GM18870 (cell line): ENCODE measurements at regions not wholly inside any gene's neighbourhood (a gene's known extent, or its start where the extent isn't known, plus 50 kb on each side); places are given as distances from the start of the nearest gene placed in this dataset.

Source experiments
- ATAC-seq: cut with Tn5 transposase; IDR thresholded peaks from one replicate; pipeline ENCODE4 v1.9.1; 2021; ENCODE audit warnings: moderate library complexity; ENCODE audit not compliant: unreplicated experiment

GRCh38 chr4:111770514-111770913 lies 374.7 kb upstream of the FAM241A start:
- ATAC-seq = no peak

DNA sequence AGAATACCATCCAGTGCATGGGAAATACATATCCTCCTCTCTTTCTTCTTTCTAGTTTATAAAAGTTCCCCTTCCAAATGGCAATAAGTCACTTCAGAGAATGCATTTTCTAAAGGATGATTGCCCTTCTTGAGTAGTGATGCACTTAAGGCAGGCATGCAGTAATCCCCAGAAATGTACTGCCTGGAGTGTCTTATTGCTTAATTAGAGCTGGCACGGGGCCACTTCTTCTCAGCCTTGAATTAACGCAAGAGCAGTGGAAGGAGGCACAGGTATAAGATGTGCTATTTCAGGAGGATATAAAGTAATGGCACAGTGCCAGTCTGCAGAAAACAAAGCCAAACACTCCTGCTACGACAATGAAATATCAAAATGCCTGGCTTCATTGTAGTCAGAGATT lies 371.4 kb upstream of the FAM241A start:
- no peak for ATAC-seq

- ATAC-seq = no peak
These were observed 369.5 kb upstream of the FAM241A start for GRCh38 chr4:111775556-111776297.

GRCh38 chr4:111776561-111776960 lies 368.7 kb upstream of the FAM241A start:
- ATAC-seq = no peak

- ATAC-seq = no peak
These were observed 366.7 kb upstream of the FAM241A start for GRCh38 chr4:111778543-111778942.

GRCh38 chr4:111780965-111781364 lies 364.3 kb upstream of the FAM241A start:
- ATAC-seq = no peak

- ATAC-seq = no peak
These were observed 363.6 kb upstream of the FAM241A start for GRCh38 chr4:111781611-111782010.

DNA sequence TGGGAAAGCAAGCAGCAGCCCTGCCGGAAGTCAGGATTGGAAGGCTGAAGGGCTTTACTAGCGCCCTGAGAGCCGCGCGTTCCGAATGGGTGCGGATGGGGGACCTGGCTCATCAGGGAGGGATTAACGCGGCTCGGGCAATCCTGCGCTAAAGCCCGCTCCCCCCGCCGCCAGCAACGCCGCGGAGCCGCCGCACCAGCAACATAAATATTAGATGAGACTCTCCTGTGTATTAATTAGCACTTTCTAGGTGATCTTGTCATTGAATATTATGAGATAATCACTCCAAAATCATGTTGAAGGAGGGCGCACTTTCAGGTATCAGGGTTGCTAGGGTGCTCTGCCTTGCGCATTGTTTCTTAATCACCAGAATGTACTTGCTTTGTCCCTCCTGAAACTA lies 357.2 kb upstream of the FAM241A start:
- no peak for ATAC-seq

DNA sequence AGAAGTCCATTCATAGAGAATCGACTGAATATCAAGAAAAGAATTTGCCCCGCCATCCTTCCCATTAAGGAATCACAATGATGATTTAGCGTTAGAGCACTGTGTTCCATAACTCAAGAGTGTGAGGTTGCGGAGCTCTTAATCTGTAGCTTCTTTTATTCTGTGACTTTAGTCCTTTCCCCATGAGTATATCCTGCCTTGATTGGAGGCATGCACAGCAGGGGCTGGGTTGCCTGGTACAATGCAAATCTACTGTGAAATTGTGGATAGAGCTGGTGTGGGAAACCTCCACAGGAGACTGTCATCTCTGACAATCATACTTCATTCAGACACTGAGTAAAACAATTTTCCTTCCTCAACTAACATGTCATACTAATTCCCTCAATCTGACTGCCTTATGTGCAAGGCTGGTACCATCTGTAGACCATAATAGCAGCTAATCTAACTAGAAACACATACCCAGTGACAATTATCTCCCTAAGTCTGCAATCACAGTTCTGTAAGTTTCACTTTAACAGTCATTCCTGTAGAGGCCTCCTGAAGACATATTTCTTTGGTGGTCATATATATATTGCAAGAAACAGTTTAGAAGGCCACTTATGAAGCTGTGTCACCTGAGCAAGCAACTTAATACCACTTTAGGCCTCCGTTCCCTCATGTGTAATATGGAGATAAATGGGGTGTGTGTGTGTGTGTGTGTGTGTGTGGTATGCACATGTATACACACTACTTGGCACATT lies 355.2 kb upstream of the FAM241A start:
- no peak for ATAC-seq

DNA sequence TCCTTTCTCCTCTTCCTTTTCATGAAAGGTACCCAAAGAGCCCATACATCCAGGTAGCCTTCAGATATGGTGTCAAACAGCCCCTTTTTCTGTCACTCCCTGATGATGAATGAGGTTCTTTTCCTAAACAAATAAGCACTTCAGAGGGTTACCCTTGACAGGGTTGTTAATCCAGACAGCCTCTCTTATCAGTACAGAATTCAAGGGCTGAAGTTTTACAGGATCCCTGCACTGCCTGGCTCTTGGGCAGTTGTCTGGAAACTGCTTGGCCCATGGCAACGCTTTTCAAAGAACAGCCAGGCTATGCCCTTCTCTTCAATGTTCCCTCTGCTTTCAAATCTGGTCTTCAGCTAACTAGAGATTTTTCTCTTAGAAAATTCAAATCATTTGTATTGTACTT lies 352.6 kb upstream of the FAM241A start:
- no peak for ATAC-seq

- no peak for ATAC-seq
These were observed 351.7 kb upstream of the FAM241A start for GRCh38 chr4:111793433-111794091.

- no peak for ATAC-seq
These were observed 347.6 kb upstream of the FAM241A start for GRCh38 chr4:111797455-111798163.

DNA sequence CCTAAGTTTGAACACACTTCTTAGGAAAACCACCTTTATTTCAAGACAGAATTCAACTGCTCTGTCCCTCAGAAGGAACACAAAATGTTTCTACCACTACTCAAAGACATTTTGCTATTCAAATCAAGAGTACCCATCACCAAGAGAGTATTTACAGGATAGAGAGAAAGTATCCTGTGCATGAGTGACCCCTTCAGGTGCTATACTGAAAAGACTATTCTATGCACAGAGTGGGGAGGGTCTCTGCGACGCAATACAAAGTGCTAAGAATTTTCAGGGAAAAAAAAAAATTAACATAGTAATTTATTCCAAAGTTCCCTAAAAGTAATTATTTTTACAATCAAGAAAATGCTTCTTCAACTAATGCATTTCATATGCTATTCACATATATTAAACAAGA lies 346.4 kb upstream of the FAM241A start:
- ATAC-seq = no peak

DNA sequence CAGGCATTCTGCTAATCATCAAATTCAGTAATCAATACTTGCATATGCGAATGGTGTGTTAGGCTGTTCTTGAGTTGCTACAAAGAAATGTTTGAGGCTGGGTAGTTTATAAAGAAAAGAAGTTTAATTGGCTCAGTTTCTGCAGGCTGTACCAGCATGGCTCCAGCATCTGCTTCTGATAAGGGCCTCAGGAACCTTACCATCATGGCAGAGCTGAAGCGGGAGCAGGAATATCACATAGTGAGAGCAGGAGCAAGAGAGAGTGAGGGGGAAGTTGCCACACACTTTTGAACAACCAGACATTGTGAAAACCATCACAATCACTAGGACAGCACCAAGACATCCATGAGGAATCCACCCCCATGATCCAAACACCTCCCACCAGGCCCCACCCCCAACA lies 344.7 kb upstream of the FAM241A start:
- no peak for ATAC-seq

DNA sequence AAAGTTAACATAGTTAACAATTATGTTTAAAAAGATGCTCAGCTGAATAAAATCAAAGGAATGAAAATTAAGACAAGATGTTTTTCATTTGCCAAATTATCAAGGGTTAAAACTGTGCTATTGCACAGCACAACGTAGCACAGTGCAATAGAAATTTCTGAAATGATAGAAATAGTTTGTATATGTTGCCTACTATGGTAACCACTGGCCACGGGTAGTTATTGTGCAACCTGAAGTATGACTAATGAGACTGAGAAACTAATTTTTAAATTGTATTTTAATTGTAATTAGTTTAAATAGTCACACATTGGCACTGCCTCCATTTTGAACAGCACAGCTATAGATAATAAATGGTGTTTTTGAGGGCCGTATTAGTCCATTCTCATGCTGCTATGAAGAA lies 343.1 kb upstream of the FAM241A start:
- no peak for ATAC-seq

DNA sequence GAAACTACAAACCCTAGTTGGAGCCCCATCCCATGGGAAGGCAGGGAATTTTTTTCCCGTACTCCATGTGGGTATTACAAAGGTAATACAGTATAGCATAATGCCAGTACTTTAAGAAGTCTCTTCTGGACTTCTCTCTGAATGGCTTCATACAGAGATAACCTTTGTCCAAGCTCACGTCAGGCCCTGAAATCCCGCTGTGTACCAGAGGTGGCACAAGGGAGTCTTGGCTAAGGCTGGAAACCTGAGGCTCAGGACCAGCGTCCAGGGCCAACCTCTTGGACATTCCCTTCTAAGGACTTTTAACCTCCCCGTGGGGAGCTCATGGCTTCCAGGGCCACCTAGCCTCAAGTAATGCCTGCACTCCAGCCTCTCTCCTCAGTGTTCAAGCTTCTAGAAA lies 338.9 kb upstream of the FAM241A start:
- ATAC-seq = no peak

- ATAC-seq = no peak
These were observed 337.7 kb upstream of the FAM241A start for GRCh38 chr4:111807576-111807975.

- ATAC-seq = no peak
These were observed 337.1 kb upstream of the FAM241A start for GRCh38 chr4:111808174-111808573.

GRCh38 chr4:111811661-111812060 lies 333.6 kb upstream of the FAM241A start:
- no peak for ATAC-seq

DNA sequence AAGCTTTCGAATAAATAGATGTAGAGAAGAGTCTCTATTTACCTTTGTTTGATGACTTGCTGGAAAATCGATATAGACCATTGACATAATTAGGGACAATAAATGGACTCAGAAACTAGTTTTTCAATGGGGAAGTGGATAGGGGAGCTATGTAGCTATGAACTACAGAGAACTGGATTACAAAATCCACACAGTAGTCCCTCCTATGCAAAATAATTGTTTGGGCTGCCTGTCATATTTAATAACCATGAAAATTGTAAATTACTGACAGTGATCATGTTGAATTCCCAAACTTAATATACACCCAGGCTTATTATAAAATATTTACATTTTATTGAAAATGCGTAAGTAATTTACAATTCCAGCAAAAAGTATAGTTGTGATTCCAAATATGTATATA lies 333.1 kb upstream of the FAM241A start:
- ATAC-seq = no peak

- no peak for ATAC-seq
These were observed 332.5 kb upstream of the FAM241A start for GRCh38 chr4:111812760-111813159.
